GM13977 (cell line): ENCODE measurements at regions not wholly inside any gene's neighbourhood (a gene's known extent, or its start where the extent isn't known, plus 50 kb on each side); places are given as distances from the start of the nearest gene placed in this dataset.

ENCODE experiments used
- DNase-seq: peaks from one replicate; pipeline ENCODE4 v3.0.0; 2012; ENCODE audit warnings: low spot score
- in situ Hi-C: fragments of 300-500 bp; cut with MboI; formaldehyde crosslinking; loops from one replicate; pipeline ENCODE4 v1.12.0; 2022; ENCODE audit warnings: low sequenced_read_pairs, low pct_unique_long_range_greater_than_20kb, mixed read lengths, inconsistent platforms; ENCODE audit not compliant: unreplicated experiment
- TF ChIP-seq, protein P1 (sequence below): IDR thresholded peaks from 2 replicates; pipeline ENCODE4 v1.5.1; 2012; ENCODE audit warnings: mild to moderate bottlenecking, control low read depth; ENCODE audit not compliant: insufficient read depth; ENCODE audit errors: extremely low read depth, missing control alignments

DNA sequence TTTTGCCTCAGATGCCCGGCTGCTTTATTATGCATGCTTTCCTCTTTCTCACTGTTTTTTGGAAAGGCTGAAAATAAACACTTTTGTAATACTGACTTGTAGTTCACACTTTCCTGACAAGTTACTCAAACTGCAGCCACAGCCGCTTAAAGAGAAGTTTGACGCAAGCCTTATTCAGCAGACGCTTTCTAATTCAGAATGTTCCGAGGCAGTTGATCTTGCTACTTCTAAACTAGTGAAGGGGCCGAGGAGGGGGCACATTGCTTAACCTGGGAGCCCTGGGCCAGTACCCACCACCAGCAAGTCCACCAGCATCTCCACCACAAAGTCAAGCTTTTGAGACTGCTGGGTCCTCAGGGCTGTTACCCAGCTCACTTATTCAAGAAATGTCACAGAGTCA, 71.8 kb upstream of the SPRED2 start:
- TF ChIP-seq, protein P1, sequence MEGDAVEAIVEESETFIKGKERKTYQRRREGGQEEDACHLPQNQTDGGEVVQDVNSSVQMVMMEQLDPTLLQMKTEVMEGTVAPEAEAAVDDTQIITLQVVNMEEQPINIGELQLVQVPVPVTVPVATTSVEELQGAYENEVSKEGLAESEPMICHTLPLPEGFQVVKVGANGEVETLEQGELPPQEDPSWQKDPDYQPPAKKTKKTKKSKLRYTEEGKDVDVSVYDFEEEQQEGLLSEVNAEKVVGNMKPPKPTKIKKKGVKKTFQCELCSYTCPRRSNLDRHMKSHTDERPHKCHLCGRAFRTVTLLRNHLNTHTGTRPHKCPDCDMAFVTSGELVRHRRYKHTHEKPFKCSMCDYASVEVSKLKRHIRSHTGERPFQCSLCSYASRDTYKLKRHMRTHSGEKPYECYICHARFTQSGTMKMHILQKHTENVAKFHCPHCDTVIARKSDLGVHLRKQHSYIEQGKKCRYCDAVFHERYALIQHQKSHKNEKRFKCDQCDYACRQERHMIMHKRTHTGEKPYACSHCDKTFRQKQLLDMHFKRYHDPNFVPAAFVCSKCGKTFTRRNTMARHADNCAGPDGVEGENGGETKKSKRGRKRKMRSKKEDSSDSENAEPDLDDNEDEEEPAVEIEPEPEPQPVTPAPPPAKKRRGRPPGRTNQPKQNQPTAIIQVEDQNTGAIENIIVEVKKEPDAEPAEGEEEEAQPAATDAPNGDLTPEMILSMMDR, result no peak
- in situ Hi-C loops, result no loop called here
- no peak for DNase-seq

DNA sequence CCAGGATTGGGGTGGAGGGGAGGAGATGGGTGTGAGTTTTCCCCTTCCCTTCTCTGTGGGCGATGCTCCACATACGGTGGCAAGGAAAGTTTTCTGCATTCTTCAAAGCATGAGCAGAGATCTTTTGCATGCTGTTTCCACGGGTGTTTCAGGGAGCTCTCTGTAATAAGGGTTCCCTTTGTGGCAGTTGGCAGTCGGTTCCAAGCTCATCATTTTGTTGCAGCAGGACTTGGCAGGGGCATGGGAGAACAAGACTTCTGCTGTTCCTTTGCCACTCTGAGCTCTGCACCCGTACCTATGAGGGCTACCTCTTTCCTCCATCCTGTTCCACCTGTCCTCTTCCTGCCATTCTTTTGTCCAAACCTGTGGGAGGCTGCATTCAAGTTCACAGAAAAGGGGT, 71.3 kb upstream of the SPRED2 start:
- in situ Hi-C loops, result no loop called here
- no peak for DNase-seq
- TF ChIP-seq, protein P1, result no peak

DNA sequence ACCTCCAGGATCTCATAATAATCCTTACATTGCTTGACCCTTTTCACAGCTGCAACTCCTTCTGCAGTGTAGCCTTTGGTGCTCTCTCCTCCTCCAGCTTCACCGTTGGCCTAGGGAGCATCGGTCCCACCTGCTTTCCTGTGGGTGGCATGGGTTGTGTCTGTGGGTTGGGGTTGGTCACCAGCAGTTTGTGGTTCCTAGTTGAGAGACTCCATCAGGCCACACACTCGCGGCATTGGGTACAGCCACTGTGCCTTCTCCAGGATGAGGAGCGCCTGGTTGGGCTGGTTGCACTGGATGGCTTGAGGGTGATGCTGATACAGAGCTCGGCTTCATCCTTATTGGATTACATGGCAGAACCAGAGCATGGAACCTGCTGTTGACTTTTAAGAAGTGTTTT, 69.4 kb upstream of the SPRED2 start:
- TF ChIP-seq, protein P1, result no peak
- no peak for DNase-seq
- in situ Hi-C loops, result no loop called here

DNA sequence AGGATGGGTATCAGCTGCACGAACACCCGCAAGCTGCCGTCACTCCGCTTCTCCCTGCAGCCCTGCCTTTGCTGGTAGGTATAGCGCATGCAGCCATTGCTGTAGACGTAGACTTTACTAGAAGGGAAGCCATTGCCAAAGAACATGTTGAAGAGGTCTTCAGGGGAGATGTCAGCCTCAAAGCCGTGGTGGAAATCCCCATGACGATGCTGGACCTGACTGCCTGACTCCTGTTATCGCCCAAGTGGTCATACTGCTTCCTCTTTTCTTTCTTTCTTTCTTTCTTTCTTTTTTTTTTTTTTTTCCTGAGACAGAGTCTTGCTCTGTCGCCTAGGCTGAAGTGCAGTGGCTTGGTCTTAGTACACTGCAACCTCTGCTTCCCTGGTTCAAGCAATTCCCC, 68.7 kb upstream of the SPRED2 start:
- peak; percentile 40 for DNase-seq
- TF ChIP-seq, protein P1, result no peak
- in situ Hi-C loops, result no loop called here

DNA sequence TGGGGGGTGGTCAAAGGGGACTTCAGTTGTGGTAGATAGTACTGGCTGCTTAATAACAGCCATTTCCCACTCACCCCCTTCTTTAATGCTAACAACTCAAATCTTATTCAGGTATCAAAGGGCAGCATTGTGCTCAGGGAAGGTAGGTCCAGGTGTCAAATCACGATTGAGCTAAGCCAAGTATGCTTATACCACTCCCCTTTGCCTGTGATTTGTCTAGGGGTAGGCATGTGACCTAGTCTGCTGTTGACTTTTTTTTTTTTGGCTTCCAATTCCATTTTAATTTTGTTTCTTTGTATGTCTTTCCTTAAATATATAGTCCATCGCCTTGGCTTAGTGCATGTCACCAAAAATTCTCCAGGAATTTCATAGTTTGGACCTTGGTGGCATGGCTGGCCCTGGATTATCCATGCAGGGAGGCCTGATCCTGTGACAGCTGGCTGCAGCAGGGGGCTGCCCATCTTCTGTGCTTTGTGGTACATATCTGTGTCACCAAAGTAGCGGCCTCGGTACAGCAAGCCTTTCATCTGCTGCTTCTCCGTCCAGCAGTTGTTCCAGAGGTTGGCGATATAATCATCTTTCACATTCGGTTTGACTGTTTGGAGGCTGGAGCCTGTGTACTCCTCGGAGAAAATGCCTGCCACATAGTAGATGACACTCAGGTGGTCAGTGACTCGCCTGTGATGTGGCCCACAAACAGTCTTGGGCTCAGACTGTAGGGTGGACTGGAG, 68.1 kb upstream of the SPRED2 start:
- no peak for DNase-seq
- TF ChIP-seq, protein P1, result no peak
- in situ Hi-C loops, result no loop called here

DNA sequence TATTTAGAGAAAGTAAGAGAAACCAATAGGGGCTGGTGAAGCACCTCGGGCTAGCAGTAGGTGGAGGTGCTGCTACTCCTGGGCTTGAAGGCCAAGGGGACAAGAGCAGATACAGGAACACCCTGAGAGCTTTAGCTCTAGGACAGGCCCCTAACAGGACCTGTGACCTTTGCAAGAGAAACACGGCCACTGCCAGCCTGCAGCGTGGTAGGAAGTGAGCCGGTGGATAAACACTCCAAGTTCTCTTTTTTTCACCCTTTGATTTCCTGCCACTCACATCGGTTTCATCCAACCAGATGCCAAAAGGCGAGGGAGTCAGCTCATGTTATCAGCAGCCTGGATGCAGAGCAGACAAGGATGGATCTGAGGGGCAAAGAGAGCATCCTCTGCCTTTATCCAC, 66.8 kb upstream of the SPRED2 start:
- in situ Hi-C loops, result no loop called here
- TF ChIP-seq, protein P1, result no peak
- DNase-seq, result no peak

DNA sequence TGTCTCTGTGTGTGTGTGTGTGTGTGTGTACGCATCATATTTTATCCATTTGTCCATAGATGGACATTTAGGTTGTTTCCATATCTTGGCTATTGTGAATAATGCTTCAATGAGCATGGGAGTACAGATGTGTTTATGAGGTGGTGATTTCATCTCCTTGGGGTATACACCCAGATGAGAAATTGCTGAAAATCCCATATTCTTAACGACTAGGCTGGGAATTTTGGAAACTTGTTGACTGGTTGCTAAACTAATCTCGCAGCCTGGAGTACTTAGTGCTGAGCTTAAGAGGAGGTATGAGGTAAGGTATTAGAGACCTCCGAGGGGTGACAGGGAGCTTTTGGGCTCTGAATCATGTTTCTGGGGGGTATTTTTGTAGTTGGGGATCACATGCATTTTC, 66.0 kb upstream of the SPRED2 start:
- no peak for DNase-seq
- in situ Hi-C loops, result no loop called here
- TF ChIP-seq, protein P1, result no peak
